ENCODE measurements at regions not wholly inside any gene's neighbourhood (a gene's known extent, or its start where the extent isn't known, plus 50 kb on each side); places are given as distances from the start of the nearest gene placed in this dataset.
"Not testable (repeated sequence)": the region's sequence is repeated elsewhere in the genome, so short reads cannot be mapped to it uniquely, and the experiment has no call there.

DNA sequence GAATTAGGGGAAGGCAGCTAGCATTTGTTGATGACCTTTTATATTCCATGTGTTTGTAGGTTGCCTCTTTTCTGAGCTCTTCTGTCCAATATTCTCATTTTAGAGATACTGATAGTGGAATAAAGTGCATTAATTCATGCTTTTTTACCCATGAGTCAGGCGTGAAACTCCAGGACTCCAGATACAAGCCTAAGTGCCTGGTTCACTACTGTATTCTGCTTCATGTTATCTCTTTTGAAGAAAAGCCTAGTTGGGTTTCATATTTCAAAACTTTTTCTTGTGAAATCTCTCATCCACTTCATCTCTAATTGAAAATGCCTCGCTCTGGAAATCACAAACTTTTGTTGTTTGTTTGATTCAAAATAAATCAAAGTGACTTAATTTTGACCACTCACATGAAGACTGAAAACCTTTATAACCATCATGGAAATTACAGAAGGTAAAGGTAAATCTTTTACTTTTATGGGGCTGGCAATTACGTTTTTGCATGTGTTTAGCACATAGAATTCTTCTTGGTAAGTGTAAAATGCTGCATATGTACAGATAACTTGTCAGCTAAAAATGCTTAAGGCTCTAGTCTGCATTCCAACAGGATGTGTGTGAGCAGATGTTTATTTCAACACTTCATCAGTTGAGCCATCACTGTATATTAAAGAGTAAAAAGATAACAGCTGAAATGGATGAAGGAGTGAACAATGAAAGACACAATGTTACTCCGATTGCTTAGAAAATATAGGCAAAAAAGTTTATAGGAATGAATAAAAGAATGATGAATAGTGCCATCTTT lies 961.8 kb upstream of the CELF2 start:
- no peaks in the 10 kb centered on the region for H3K36me3 ChIP-seq (ENCODE audit: insufficient read depth, low read length)
- Mint-ChIP-seq H3K9me3 (ENCODE audit: unreplicated experiment) (no peaks in the 10 kb centered on the region), H3K4me3 (ENCODE audit: unreplicated experiment) (no peak overlapping the region), H3K4me1 (ENCODE audit: low read depth, unreplicated experiment) (no peaks in the 10 kb centered on the region), H3K27ac (ENCODE audit: unreplicated experiment) (no peak overlapping the region), H3K36me3 (ENCODE audit: low read depth, unreplicated experiment) (no peaks in the 10 kb centered on the region), H3K27me3 (ENCODE audit: low read depth, unreplicated experiment) (no peaks in the 10 kb centered on the region)
- TF ChIP-seq, protein P1, sequence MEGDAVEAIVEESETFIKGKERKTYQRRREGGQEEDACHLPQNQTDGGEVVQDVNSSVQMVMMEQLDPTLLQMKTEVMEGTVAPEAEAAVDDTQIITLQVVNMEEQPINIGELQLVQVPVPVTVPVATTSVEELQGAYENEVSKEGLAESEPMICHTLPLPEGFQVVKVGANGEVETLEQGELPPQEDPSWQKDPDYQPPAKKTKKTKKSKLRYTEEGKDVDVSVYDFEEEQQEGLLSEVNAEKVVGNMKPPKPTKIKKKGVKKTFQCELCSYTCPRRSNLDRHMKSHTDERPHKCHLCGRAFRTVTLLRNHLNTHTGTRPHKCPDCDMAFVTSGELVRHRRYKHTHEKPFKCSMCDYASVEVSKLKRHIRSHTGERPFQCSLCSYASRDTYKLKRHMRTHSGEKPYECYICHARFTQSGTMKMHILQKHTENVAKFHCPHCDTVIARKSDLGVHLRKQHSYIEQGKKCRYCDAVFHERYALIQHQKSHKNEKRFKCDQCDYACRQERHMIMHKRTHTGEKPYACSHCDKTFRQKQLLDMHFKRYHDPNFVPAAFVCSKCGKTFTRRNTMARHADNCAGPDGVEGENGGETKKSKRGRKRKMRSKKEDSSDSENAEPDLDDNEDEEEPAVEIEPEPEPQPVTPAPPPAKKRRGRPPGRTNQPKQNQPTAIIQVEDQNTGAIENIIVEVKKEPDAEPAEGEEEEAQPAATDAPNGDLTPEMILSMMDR (IDR thresholded peaks at IDR 0.05; ENCODE audit: insufficient read depth, low read depth, low read length): no peak
- TF ChIP-seq EZH2 (IDR thresholded peaks at IDR 0.05; ENCODE audit: insufficient read depth, low read length): no peak
- H3K4me1 ChIP-seq (ENCODE audit: insufficient read depth, low read length): no peaks in the 10 kb centered on the region
- H3K27ac ChIP-seq (ENCODE audit: low read depth, low read length): no peak overlapping the region
- no peak overlapping the region for H3K4me2 ChIP-seq (ENCODE audit: low read length)
- DNase-seq (ENCODE audit: low read depth) (no peak), FAIRE-seq (no peak)
- H3K27me3 ChIP-seq (ENCODE audit: insufficient read depth, low read length): no peaks in the 10 kb centered on the region
- no peak overlapping the region for H3K4me3 ChIP-seq (ENCODE audit: insufficient read depth, low read depth, low read length)
- H4K20me1 ChIP-seq (ENCODE audit: insufficient read depth, low read length): no peaks in the 10 kb centered on the region
- no peak overlapping the region for H3K9ac ChIP-seq (ENCODE audit: low read length)
- no peak overlapping the region for H2AFZ ChIP-seq (ENCODE audit: low read depth, low read length)
- no peaks in the 10 kb centered on the region for H3K9me3 ChIP-seq (ENCODE audit: insufficient read depth, low read depth, low read length)
- no peaks in the 10 kb centered on the region for H3K79me2 ChIP-seq (ENCODE audit: insufficient read depth, low read length)

DNA sequence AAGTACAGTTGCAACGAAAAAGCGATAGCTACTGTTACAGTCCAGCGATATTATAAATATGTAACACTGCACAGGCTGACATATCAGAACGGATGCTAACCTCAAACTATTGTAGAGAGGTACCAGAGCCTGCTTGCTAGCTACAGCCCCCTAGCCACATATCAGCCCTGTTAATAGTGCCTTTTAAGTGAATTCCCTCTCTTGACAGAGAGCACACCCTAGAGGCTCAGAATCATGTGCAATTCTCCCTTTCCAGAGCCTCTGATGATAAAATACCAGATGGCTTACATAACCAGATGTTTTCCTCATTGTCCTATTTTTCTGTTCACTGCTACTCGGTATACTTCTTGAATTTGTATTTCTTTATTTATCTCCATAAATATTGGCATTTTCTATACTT lies 960.7 kb upstream of the CELF2 start:
- no peaks in the 10 kb centered on the region for H3K4me1 Mint-ChIP-seq (ENCODE audit: low read depth, unreplicated experiment)
- H3K9me3 ChIP-seq (ENCODE audit: insufficient read depth, low read depth, low read length): no peaks in the 10 kb centered on the region
- no peak overlapping the region for H3K4me3 ChIP-seq (ENCODE audit: insufficient read depth, low read depth, low read length)
- H3K27me3 Mint-ChIP-seq (ENCODE audit: low read depth, unreplicated experiment): no peaks in the 10 kb centered on the region
- TF ChIP-seq, protein P1 (IDR thresholded peaks at IDR 0.05; ENCODE audit: insufficient read depth, low read depth, low read length): no peak
- no peak for TF ChIP-seq EZH2 (IDR thresholded peaks at IDR 0.05; ENCODE audit: insufficient read depth, low read length)
- no peaks in the 10 kb centered on the region for H3K36me3 ChIP-seq (ENCODE audit: insufficient read depth, low read length)
- no peaks in the 10 kb centered on the region for H3K36me3 Mint-ChIP-seq (ENCODE audit: low read depth, unreplicated experiment)
- no peak overlapping the region for H3K27ac ChIP-seq (ENCODE audit: low read depth, low read length)
- H3K4me2 ChIP-seq (ENCODE audit: low read length): no peak overlapping the region
- no peaks in the 10 kb centered on the region for H3K9me3 Mint-ChIP-seq (ENCODE audit: unreplicated experiment)
- H2AFZ ChIP-seq (ENCODE audit: low read depth, low read length): no peak overlapping the region
- FAIRE-seq: no peak
- no peak for DNase-seq (ENCODE audit: low read depth)
- H3K4me1 ChIP-seq (ENCODE audit: insufficient read depth, low read length): no peaks in the 10 kb centered on the region
- no peaks in the 10 kb centered on the region for H4K20me1 ChIP-seq (ENCODE audit: insufficient read depth, low read length)
- H3K4me3 Mint-ChIP-seq (ENCODE audit: unreplicated experiment): no peak overlapping the region
- H3K27me3 ChIP-seq (ENCODE audit: insufficient read depth, low read length): no peaks in the 10 kb centered on the region
- H3K27ac Mint-ChIP-seq (ENCODE audit: unreplicated experiment): no peak overlapping the region
- H3K79me2 ChIP-seq (ENCODE audit: insufficient read depth, low read length): no peaks in the 10 kb centered on the region
- H3K9ac ChIP-seq (ENCODE audit: low read length): no peak overlapping the region

DNA sequence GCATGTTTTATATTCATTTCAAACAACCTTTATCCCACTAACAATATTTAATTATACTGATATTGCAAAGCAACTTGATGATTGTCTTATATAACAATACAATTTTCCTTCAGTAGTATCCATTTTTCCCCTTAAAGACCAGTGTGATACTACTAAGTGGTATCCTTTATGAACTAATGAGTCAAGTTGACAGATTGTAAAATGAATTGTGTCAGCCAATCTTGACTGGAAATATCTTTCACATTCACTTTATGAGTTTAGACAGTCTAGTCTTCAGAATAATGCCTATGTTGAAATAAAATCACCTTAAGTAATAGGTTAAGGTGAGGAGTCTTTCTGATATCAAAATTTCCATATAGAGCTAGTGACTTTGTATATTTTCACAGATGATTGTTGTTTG lies 950.0 kb upstream of the CELF2 start:
- Mint-ChIP-seq H3K9me3 (ENCODE audit: unreplicated experiment) (no peaks in the 10 kb centered on the region), H3K4me1 (ENCODE audit: low read depth, unreplicated experiment) (no peaks in the 10 kb centered on the region), H3K27ac (ENCODE audit: unreplicated experiment) (no peak overlapping the region), H3K4me3 (ENCODE audit: unreplicated experiment) (no peak overlapping the region), H3K36me3 (ENCODE audit: low read depth, unreplicated experiment) (no peaks in the 10 kb centered on the region), H3K27me3 (ENCODE audit: low read depth, unreplicated experiment) (no peaks in the 10 kb centered on the region)
- H3K27me3 ChIP-seq (ENCODE audit: insufficient read depth, low read length): no peaks in the 10 kb centered on the region
- no peak overlapping the region for H2AFZ ChIP-seq (ENCODE audit: low read depth, low read length)
- no peak overlapping the region for H3K4me3 ChIP-seq (ENCODE audit: insufficient read depth, low read depth, low read length)
- H3K36me3 ChIP-seq (ENCODE audit: insufficient read depth, low read length): no peaks in the 10 kb centered on the region
- H3K79me2 ChIP-seq (ENCODE audit: insufficient read depth, low read length): no peaks in the 10 kb centered on the region
- no peak overlapping the region for H3K9ac ChIP-seq (ENCODE audit: low read length)
- H3K27ac ChIP-seq (ENCODE audit: low read depth, low read length): no peak overlapping the region
- H3K4me2 ChIP-seq (ENCODE audit: low read length): no peak overlapping the region
- H3K9me3 ChIP-seq (ENCODE audit: insufficient read depth, low read depth, low read length): no peaks in the 10 kb centered on the region
- FAIRE-seq (no peak), DNase-seq (ENCODE audit: low read depth) (no peak)
- no peaks in the 10 kb centered on the region for H3K4me1 ChIP-seq (ENCODE audit: insufficient read depth, low read length)
- TF ChIP-seq, protein P1 (IDR thresholded peaks at IDR 0.05; ENCODE audit: insufficient read depth, low read depth, low read length): no peak
- no peak for TF ChIP-seq EZH2 (IDR thresholded peaks at IDR 0.05; ENCODE audit: insufficient read depth, low read length)
- no peaks in the 10 kb centered on the region for H4K20me1 ChIP-seq (ENCODE audit: insufficient read depth, low read length)

DNA sequence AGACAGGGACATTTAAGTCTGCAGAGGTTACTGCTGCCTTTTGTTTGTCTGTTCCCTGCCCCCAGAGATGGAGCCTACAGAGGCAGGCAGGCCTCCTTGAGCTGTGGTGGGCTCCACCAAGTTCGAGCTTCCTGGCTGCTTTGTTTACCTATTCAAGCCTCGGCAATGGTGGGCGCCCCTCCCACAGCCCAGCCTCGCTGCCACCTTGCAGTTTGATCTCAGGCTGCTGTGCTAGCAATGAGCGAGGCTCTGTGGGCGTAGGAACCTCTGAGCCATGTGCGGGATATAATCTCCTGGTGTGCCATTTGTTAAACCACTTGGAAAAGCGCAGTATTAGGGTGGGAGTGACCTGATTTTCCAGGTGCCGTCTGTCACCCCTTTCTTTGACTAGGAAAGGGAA lies 942.8 kb upstream of the CELF2 start:
- H2AFZ ChIP-seq (ENCODE audit: low read depth, low read length); H3K9ac ChIP-seq (ENCODE audit: low read length); DNase-seq (ENCODE audit: low read depth); H3K9me3 ChIP-seq (ENCODE audit: insufficient read depth, low read depth, low read length); H3K27ac Mint-ChIP-seq (ENCODE audit: unreplicated experiment); H3K36me3 ChIP-seq (ENCODE audit: insufficient read depth, low read length); H4K20me1 ChIP-seq (ENCODE audit: insufficient read depth, low read length); H3K4me3 Mint-ChIP-seq (ENCODE audit: unreplicated experiment); H3K27me3 Mint-ChIP-seq (ENCODE audit: low read depth, unreplicated experiment); H3K4me1 Mint-ChIP-seq (ENCODE audit: low read depth, unreplicated experiment); H3K36me3 Mint-ChIP-seq (ENCODE audit: low read depth, unreplicated experiment); H3K27ac ChIP-seq (ENCODE audit: low read depth, low read length); H3K27me3 ChIP-seq (ENCODE audit: insufficient read depth, low read length); H3K4me2 ChIP-seq (ENCODE audit: low read length); H3K4me1 ChIP-seq (ENCODE audit: insufficient read depth, low read length); H3K79me2 ChIP-seq (ENCODE audit: insufficient read depth, low read length); FAIRE-seq; H3K4me3 ChIP-seq (ENCODE audit: insufficient read depth, low read depth, low read length); H3K9me3 Mint-ChIP-seq (ENCODE audit: unreplicated experiment): not testable (repeated sequence)
